GM12873 (cell line): ENCODE measurements at regions not wholly inside any gene's neighbourhood (a gene's known extent, or its start where the extent isn't known, plus 50 kb on each side); places are given as distances from the start of the nearest gene placed in this dataset.

Source experiments
- CTCF ChIP-seq: IDR thresholded peaks from 2 replicates; pipeline ENCODE4 v1.5.1; 2012; ENCODE audit warnings: low read depth, mild to moderate bottlenecking, moderate library complexity, low read length, control low read depth; ENCODE audit not compliant: insufficient read depth; ENCODE audit errors: missing control alignments

DNA sequence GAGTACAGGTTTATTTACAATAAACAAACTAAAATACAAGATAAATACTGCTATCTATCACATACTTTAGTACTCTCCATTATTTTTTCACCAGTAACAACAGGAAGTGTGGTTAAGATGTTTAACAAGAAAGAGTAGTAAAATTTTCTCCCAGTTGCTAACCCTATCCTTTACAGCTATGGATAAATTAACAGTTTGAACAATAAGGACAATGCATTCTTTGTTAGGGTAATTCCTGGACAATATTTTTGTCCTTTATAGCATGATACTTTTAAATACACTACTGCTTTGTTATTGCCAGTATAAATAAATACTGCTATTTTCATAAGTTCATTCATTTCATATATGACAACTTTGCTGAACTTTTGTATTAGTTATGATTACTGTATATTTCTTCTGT lies 630.2 kb upstream of the ATXN8OS start:
- no peak for TF ChIP-seq CTCF

GRCh38 chr13:69474011-69474685 lies 633.5 kb upstream of the ATXN8OS start:
- no peak for TF ChIP-seq CTCF

GRCh38 chr13:69468624-69469023 lies 639.0 kb upstream of the ATXN8OS start:
- TF ChIP-seq CTCF = no peak

- TF ChIP-seq CTCF = no peak
Observed at GRCh38 chr13:69461397-69461796, 646.2 kb upstream of the ATXN8OS start.

DNA sequence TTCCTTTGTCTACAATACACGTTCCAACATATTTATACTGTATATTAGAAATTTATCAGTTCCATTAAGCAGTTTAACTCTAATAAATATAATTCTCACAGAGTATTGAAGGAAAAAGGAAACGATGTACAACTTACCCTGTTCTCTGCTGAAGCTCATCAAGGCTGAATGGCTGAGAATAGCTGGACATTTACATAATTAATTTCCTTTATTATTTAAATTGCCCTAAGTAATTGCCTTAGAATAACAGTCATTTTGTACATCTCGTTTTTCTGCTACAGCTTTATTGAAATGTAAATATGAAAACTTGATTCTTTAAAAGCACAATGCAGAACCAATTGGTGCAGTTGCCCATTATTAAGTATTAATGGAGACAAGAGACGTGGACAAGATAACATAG lies 648.3 kb upstream of the ATXN8OS start:
- no peak for TF ChIP-seq CTCF

DNA sequence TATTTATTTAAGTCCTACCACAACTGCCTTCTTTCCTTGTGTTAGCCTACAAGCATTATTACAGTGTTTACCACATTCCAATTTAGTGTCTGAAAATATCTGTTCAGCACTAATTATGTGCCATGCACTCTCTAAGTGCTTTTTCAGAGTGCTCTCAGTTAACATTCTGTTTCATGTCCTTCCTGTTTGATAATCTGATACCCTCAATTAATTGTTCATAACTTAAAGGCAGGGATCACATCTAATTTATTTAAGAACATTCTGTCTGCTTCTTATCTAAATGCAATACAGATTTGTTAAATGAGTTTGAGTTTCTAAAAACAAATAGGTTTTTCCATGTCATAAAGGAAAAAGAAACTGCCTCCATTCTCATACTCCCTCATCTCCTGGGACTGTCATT lies 649.6 kb upstream of the ATXN8OS start:
- no peak for TF ChIP-seq CTCF

DNA sequence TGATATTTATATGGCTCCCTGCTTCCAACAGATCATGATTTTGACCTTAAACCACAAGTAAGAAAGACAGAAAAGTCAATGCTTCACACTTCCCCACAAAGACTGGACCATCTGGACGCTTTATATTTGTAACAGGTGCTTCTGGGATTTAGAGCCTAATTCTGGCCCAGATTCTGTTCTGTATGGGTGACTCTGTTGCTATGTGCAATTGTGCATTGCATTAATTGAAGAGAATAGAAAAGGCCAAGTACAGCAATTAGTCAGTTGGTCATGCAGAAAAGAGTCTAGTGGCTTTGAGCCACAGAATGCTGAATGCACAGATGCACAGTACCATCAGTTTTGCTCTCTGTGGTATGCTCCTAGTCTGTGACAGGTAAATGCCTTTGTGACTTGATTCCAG lies 657.4 kb upstream of the ATXN8OS start:
- TF ChIP-seq CTCF = no peak
